ENCODE measurements at regions not wholly inside any gene's neighbourhood (a gene's known extent, or its start where the extent isn't known, plus 50 kb on each side); places are given as distances from the start of the nearest gene placed in this dataset.

DNA sequence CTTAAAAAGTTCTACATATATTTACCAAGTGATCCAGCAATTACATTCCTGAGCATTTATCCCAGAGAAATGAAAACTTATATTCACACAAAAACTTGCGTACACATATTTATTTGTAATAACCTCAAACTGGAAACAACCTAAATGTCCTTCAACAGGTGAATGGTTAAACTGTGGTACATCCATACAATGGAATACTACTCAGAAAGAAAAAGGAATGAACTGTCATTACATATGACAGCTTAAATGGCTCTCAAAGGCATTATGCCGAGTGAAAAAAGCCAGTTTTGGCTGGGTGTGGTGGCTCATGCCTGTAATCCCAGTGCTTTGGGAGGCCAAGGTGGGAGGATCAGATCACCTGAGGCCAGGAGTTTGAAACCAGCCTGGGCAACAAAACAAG, 79.1 kb upstream of the DYNC1I2 start:
- H3K4me3 ChIP-seq (replicated peaks in 1 of 2; ENCODE audit: low read depth in 1 of 2, low read length in 2 of 2) = no peak overlapping the region
- no peaks in the 10 kb centered on the region for H3K9me2 ChIP-seq (ENCODE audit: insufficient read depth)
- H4K20me1 ChIP-seq (ENCODE audit: insufficient read depth) = no peaks in the 10 kb centered on the region
- CTCF ChIA-PET = no interaction called here
- H3K79me2 ChIP-seq (ENCODE audit: insufficient read depth, low read length) = no peaks in the 10 kb centered on the region
- no peak for ATAC-seq
- no TSS peak for BruUV-seq (replicated peaks)
- no peaks in the 10 kb centered on the region for H3K36me3 ChIP-seq (ENCODE audit: control insufficient read depth in 1 of 2, insufficient read depth in 2 of 2, low read length in 2 of 2)
- no peak overlapping the region for H3K27ac ChIP-seq (ENCODE audit: low read depth, low read length)
- POLR2A ChIA-PET = no interaction called here
- no peak overlapping the region for H3K4me2 ChIP-seq (ENCODE audit: low read length)
- no peaks in the 10 kb centered on the region for H3K4me1 ChIP-seq (ENCODE audit: control insufficient read depth in 1 of 2, insufficient read depth in 2 of 2, low read length in 2 of 2)
- intact Hi-C loops (cut with micrococcal nuclease) = no loop called here
- TF ChIP-seq EZH2 (IDR thresholded peaks at IDR 0.05) (no peak), SIN3A (IDR thresholded peaks at IDR 0.05; ENCODE audit: low read depth) (no peak), ZFX (IDR thresholded peaks at IDR 0.05) (no peak), JUND (IDR thresholded peaks at IDR 0.05) (no peak), POLR2A (IDR thresholded peaks at IDR 0.05; ENCODE audit: borderline replicate concordance, extremely low read depth, insufficient read depth, insufficient read length) (no peak), YY1 (IDR thresholded peaks at IDR 0.05; ENCODE audit: extremely low read depth, insufficient replicate concordance, low read depth, low read length) (no peak), ELF1 (IDR thresholded peaks at IDR 0.05; ENCODE audit: borderline replicate concordance, low read depth) (no peak), POLR2AphosphoS5 (IDR thresholded peaks at IDR 0.05; ENCODE audit: low read depth, low read length) (no peak), SRF (IDR thresholded peaks at IDR 0.05; ENCODE audit: low read depth) (no peak), TCF7L2 (IDR thresholded peaks at IDR 0.05; ENCODE audit: borderline replicate concordance, extremely low read depth, insufficient read depth, insufficient read length) (no peak), EGR1 (IDR thresholded peaks at IDR 0.05; ENCODE audit: low read depth) (no peak), CEBPB (IDR thresholded peaks at IDR 0.05; ENCODE audit: low read depth) (no peak), RAD21 (IDR thresholded peaks at IDR 0.05; ENCODE audit: low read depth) (no peak), ZNF274 (IDR thresholded peaks at IDR 0.05; ENCODE audit: low read depth, low read length) (no peak)
- TF ChIP-seq, protein P1, sequence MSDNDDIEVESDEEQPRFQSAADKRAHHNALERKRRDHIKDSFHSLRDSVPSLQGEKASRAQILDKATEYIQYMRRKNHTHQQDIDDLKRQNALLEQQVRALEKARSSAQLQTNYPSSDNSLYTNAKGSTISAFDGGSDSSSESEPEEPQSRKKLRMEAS (IDR thresholded peaks at IDR 0.05) = no peak
- TF ChIP-seq, protein P2, sequence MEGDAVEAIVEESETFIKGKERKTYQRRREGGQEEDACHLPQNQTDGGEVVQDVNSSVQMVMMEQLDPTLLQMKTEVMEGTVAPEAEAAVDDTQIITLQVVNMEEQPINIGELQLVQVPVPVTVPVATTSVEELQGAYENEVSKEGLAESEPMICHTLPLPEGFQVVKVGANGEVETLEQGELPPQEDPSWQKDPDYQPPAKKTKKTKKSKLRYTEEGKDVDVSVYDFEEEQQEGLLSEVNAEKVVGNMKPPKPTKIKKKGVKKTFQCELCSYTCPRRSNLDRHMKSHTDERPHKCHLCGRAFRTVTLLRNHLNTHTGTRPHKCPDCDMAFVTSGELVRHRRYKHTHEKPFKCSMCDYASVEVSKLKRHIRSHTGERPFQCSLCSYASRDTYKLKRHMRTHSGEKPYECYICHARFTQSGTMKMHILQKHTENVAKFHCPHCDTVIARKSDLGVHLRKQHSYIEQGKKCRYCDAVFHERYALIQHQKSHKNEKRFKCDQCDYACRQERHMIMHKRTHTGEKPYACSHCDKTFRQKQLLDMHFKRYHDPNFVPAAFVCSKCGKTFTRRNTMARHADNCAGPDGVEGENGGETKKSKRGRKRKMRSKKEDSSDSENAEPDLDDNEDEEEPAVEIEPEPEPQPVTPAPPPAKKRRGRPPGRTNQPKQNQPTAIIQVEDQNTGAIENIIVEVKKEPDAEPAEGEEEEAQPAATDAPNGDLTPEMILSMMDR (IDR thresholded peaks at IDR 0.05 in 2 of 3, conservative IDR thresholded peaks at IDR 0.05 in 1 of 3; ENCODE audit: borderline replicate concordance in 1 of 3, insufficient read depth in 1 of 3, low read depth in 2 of 3, low read length in 2 of 3) = no peak
- TF ChIP-seq, protein P3, sequence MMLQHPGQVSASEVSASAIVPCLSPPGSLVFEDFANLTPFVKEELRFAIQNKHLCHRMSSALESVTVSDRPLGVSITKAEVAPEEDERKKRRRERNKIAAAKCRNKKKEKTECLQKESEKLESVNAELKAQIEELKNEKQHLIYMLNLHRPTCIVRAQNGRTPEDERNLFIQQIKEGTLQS (IDR thresholded peaks at IDR 0.05) = no peak
- TF ChIP-seq, protein P4, sequence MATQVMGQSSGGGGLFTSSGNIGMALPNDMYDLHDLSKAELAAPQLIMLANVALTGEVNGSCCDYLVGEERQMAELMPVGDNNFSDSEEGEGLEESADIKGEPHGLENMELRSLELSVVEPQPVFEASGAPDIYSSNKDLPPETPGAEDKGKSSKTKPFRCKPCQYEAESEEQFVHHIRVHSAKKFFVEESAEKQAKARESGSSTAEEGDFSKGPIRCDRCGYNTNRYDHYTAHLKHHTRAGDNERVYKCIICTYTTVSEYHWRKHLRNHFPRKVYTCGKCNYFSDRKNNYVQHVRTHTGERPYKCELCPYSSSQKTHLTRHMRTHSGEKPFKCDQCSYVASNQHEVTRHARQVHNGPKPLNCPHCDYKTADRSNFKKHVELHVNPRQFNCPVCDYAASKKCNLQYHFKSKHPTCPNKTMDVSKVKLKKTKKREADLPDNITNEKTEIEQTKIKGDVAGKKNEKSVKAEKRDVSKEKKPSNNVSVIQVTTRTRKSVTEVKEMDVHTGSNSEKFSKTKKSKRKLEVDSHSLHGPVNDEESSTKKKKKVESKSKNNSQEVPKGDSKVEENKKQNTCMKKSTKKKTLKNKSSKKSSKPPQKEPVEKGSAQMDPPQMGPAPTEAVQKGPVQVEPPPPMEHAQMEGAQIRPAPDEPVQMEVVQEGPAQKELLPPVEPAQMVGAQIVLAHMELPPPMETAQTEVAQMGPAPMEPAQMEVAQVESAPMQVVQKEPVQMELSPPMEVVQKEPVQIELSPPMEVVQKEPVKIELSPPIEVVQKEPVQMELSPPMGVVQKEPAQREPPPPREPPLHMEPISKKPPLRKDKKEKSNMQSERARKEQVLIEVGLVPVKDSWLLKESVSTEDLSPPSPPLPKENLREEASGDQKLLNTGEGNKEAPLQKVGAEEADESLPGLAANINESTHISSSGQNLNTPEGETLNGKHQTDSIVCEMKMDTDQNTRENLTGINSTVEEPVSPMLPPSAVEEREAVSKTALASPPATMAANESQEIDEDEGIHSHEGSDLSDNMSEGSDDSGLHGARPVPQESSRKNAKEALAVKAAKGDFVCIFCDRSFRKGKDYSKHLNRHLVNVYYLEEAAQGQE (IDR thresholded peaks at IDR 0.05; ENCODE audit: low read depth) = no peak
- no peak for DNase-seq (ENCODE audit: low read depth, low spot score)
- H3K27me3 ChIP-seq (ENCODE audit: insufficient read depth, low read length) = no peaks in the 10 kb centered on the region
- RAD21 ChIA-PET (ENCODE audit: low non-redundant PET in 1 of 2, low total read pairs in 2 of 2, uncharacterized antibody in 2 of 2, unreplicated experiment in 2 of 2) = no interaction called here
- H3K9me3 ChIP-seq (ENCODE audit: control insufficient read depth in 1 of 2, insufficient read depth in 1 of 2, low read depth in 1 of 2, low read length in 2 of 2) = no peaks in the 10 kb centered on the region
- no peak overlapping the region for H2AFZ ChIP-seq (ENCODE audit: low read depth, low read length, poor library complexity, severe bottlenecking)
- H3K9ac ChIP-seq (ENCODE audit: low read length) = no peak overlapping the region
